IMR-90 (cell line): ENCODE measurements at regions not wholly inside any gene's neighbourhood (a gene's known extent, or its start where the extent isn't known, plus 50 kb on each side); places are given as distances from the start of the nearest gene placed in this dataset.

Experiments used
- TF ChIP-seq, protein P1 (sequence below): conservative IDR thresholded peaks from 2 replicates; pipeline ENCODE4 v1.5.1; 2012; ENCODE audit warnings: mild to moderate bottlenecking, low read depth, low read length, improper control_type of control experiment
- TF ChIP-seq, protein P2 (sequence below): fragments of 150-350 bp; IDR thresholded peaks from 2 replicates; pipeline ENCODE4 v1.6.1; 2016; ENCODE audit warnings: low read depth, mild to moderate bottlenecking, low read length, moderate library complexity, borderline replicate concordance

DNA sequence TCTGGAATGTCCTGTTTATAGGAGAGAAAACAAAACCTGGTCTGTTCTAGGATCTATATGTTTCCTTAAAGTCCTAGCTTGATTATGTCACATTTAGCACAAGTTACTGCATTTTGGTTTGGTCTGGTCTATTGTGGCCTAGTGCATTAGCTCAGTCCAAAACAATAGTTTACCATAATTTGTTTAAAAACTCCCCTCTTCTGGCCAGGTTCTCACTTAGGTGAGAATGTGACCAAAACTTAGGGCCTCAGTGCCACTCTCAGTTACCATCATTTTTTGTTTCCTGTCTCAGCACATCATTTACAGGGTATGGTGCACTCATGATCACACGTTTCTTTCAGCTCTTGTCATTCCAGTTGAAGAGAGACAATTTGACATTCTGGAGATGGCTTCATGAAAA is 378.5 kb downstream of the KLHL4 start:
- TF ChIP-seq, protein P1, sequence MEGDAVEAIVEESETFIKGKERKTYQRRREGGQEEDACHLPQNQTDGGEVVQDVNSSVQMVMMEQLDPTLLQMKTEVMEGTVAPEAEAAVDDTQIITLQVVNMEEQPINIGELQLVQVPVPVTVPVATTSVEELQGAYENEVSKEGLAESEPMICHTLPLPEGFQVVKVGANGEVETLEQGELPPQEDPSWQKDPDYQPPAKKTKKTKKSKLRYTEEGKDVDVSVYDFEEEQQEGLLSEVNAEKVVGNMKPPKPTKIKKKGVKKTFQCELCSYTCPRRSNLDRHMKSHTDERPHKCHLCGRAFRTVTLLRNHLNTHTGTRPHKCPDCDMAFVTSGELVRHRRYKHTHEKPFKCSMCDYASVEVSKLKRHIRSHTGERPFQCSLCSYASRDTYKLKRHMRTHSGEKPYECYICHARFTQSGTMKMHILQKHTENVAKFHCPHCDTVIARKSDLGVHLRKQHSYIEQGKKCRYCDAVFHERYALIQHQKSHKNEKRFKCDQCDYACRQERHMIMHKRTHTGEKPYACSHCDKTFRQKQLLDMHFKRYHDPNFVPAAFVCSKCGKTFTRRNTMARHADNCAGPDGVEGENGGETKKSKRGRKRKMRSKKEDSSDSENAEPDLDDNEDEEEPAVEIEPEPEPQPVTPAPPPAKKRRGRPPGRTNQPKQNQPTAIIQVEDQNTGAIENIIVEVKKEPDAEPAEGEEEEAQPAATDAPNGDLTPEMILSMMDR, result no peak
- TF ChIP-seq, protein P2, sequence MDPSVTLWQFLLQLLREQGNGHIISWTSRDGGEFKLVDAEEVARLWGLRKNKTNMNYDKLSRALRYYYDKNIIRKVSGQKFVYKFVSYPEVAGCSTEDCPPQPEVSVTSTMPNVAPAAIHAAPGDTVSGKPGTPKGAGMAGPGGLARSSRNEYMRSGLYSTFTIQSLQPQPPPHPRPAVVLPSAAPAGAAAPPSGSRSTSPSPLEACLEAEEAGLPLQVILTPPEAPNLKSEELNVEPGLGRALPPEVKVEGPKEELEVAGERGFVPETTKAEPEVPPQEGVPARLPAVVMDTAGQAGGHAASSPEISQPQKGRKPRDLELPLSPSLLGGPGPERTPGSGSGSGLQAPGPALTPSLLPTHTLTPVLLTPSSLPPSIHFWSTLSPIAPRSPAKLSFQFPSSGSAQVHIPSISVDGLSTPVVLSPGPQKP, result no peak
